ENCODE measurements at regions not wholly inside any gene's neighbourhood (a gene's known extent, or its start where the extent isn't known, plus 50 kb on each side); places are given as distances from the start of the nearest gene placed in this dataset.

GRCh38 chr2:145067549-145068030, 547.7 kb upstream of the ZEB2 start:
- Histone ChIP-seq H3K4me3 (ENCODE audit: control insufficient read depth in 1 of 7, extremely low read depth in 1 of 7, insufficient read depth in 4 of 7, low read depth in 2 of 7, low read length in 6 of 7) (no peak overlapping the region), H3K36me3 (ENCODE audit: control insufficient read depth in 4 of 4, insufficient read depth in 4 of 4, low read length in 3 of 4) (no peaks in the 10 kb centered on the region), H3K27me3 (replicated peaks in 2 of 5; ENCODE audit: control insufficient read depth in 4 of 5, insufficient read depth in 5 of 5, low read length in 4 of 5) (no peaks in the 10 kb centered on the region), H3K27ac (ENCODE audit: insufficient read depth in 1 of 2, low read depth in 1 of 2, low read length in 2 of 2, poor library complexity in 1 of 2, severe bottlenecking in 2 of 2) (no peak overlapping the region), H3K9me3 (ENCODE audit: control extremely low read depth in 1 of 5, control insufficient read depth in 4 of 5, insufficient read depth in 2 of 5, low read depth in 1 of 5, low read length in 4 of 5) (peaks cover 0 to 2% (median 0%) of the 10 kb centered on the region in 5 experiments), H3K4me1 (ENCODE audit: control extremely low read depth in 1 of 4, control insufficient read depth in 4 of 4, insufficient read depth in 4 of 4, low read length in 3 of 4) (no peaks in the 10 kb centered on the region)
- 100% methylated on average over 3 of the region's 6 CpGs for WGBS (ENCODE audit: insufficient coverage)
- ChIA-PET POLR2A (interaction anchor here (0.6 kb wide), 1 partner anchor 15 kb away, joined by 3 read pairs; no protein-coding TSS in a partner anchor), CTCF (no interaction called here)
- DNase-seq, result no peak

DNA sequence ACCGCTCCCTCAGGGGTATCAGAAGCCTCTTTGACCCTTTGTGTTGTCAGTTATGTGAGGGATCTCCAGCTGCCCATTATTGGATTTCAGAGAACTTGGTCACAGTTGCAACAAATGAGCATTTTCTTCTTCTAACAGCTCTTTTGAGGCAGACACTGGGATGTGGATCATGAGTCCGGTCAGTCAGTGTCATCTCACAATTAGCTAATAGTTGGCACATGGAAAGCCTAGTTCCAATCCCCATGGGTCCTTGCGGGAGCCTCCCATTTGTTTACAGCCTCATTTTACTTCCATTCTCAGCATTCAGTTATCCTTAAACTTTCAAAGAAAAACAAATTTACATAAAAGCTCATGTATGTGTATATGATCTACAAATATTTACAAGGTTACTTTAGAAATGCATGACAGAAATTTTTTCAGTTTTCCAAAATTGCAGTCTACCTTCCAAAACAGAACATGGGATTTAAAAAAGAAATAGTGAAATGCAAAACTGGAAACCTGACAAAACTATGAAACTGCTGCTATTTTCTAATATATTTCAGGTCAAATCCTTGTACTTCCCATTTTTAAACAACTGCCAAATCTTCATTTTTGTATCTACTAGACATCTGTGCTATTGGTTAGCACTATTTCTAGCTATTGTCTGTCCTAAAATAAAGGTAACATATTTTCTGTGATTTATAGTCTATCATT, 547.1 kb upstream of the ZEB2 start:
- ChIA-PET CTCF (no interaction called here), POLR2A (interaction anchor here (0.6 kb wide), 1 partner anchor 16 kb away, joined by 3 read pairs; no protein-coding TSS in a partner anchor)
- Histone ChIP-seq H3K9me3 (ENCODE audit: control extremely low read depth in 1 of 5, control insufficient read depth in 4 of 5, insufficient read depth in 2 of 5, low read depth in 1 of 5, low read length in 4 of 5) (peaks cover 0 to 2% (median 0%) of the 10 kb centered on the region in 5 experiments), H3K27ac (ENCODE audit: insufficient read depth in 1 of 2, low read depth in 1 of 2, low read length in 2 of 2, poor library complexity in 1 of 2, severe bottlenecking in 2 of 2) (no peak overlapping the region), H3K36me3 (ENCODE audit: control insufficient read depth in 4 of 4, insufficient read depth in 4 of 4, low read length in 3 of 4) (no peaks in the 10 kb centered on the region), H3K4me3 (ENCODE audit: control insufficient read depth in 1 of 7, extremely low read depth in 1 of 7, insufficient read depth in 4 of 7, low read depth in 2 of 7, low read length in 6 of 7) (no peak overlapping the region), H3K27me3 (replicated peaks in 2 of 5; ENCODE audit: control insufficient read depth in 4 of 5, insufficient read depth in 5 of 5, low read length in 4 of 5) (no peaks in the 10 kb centered on the region), H3K4me1 (ENCODE audit: control extremely low read depth in 1 of 4, control insufficient read depth in 4 of 4, insufficient read depth in 4 of 4, low read length in 3 of 4) (no peaks in the 10 kb centered on the region)
- 100% methylated on average over 2 of the region's 3 CpGs for WGBS (ENCODE audit: insufficient coverage)
- no peak for DNase-seq

- H3K4me1 ChIP-seq (ENCODE audit: control extremely low read depth in 1 of 4, control insufficient read depth in 4 of 4, insufficient read depth in 4 of 4, low read length in 3 of 4), result no peaks in the 10 kb centered on the region
These were observed 546.3 kb upstream of the ZEB2 start for GRCh38 chr2:145066151-145066661.

DNA sequence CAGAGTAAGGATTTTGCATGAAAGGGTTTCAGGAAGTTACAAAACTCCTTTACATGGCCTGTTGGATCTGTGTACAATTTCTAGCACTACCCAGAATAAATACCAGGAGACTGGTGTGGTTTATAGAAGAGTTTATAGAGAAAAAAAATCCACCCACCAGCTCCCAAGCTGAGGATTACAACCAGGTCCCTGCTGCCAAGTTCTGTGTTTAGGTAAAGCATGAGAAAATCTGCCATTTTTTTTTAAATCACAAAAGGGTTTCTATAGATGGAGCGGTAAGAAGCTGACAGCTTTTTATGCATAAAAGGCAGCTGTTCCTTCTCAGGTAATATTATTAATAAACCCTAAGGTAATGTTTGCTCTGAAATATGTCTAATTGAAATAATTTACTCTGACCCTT, 545.4 kb upstream of the ZEB2 start:
- Histone ChIP-seq H3K27ac (ENCODE audit: insufficient read depth in 1 of 2, low read depth in 1 of 2, low read length in 2 of 2, poor library complexity in 1 of 2, severe bottlenecking in 2 of 2) (no peak overlapping the region), H3K9me3 (ENCODE audit: control extremely low read depth in 1 of 5, control insufficient read depth in 4 of 5, insufficient read depth in 2 of 5, low read depth in 1 of 5, low read length in 4 of 5) (peaks cover 0 to 2% (median 0%) of the 10 kb centered on the region in 5 experiments), H3K4me1 (ENCODE audit: control extremely low read depth in 1 of 4, control insufficient read depth in 4 of 4, insufficient read depth in 4 of 4, low read length in 3 of 4) (no peaks in the 10 kb centered on the region), H3K4me3 (ENCODE audit: control insufficient read depth in 1 of 7, extremely low read depth in 1 of 7, insufficient read depth in 4 of 7, low read depth in 2 of 7, low read length in 6 of 7) (no peak overlapping the region), H3K27me3 (replicated peaks in 2 of 5; ENCODE audit: control insufficient read depth in 4 of 5, insufficient read depth in 5 of 5, low read length in 4 of 5) (no peaks in the 10 kb centered on the region), H3K36me3 (ENCODE audit: control insufficient read depth in 4 of 4, insufficient read depth in 4 of 4, low read length in 3 of 4) (no peaks in the 10 kb centered on the region)
- POLR2A ChIA-PET, result no interaction called here
- CTCF ChIA-PET, result no interaction called here
- no CpG with 5 or more reads among the region's 1 CpG for WGBS (ENCODE audit: insufficient coverage)
- no peak for DNase-seq

More at GRCh38 chr2:145066151-145066661, 546.3 kb upstream of the ZEB2 start:
- Histone ChIP-seq H3K27ac (ENCODE audit: insufficient read depth in 1 of 2, low read depth in 1 of 2, low read length in 2 of 2, poor library complexity in 1 of 2, severe bottlenecking in 2 of 2) (no peak overlapping the region), H3K36me3 (ENCODE audit: control insufficient read depth in 4 of 4, insufficient read depth in 4 of 4, low read length in 3 of 4) (no peaks in the 10 kb centered on the region), H3K27me3 (replicated peaks in 2 of 5; ENCODE audit: control insufficient read depth in 4 of 5, insufficient read depth in 5 of 5, low read length in 4 of 5) (no peaks in the 10 kb centered on the region), H3K4me3 (ENCODE audit: control insufficient read depth in 1 of 7, extremely low read depth in 1 of 7, insufficient read depth in 4 of 7, low read depth in 2 of 7, low read length in 6 of 7) (no peak overlapping the region), H3K9me3 (ENCODE audit: control extremely low read depth in 1 of 5, control insufficient read depth in 4 of 5, insufficient read depth in 2 of 5, low read depth in 1 of 5, low read length in 4 of 5) (peaks cover 0 to 2% (median 0%) of the 10 kb centered on the region in 5 experiments)
- 50% methylated on average over 1 of the region's 4 CpGs for whole genome bisulfite sequencing (ENCODE audit: insufficient coverage)
- POLR2A ChIA-PET, result no interaction called here
- CTCF ChIA-PET, result no interaction called here
- no peak for DNase-seq

GRCh38 chr2:145064511-145064910, 544.6 kb upstream of the ZEB2 start:
- no peaks in the 10 kb centered on the region for H3K27me3 ChIP-seq (replicated peaks in 2 of 5; ENCODE audit: control insufficient read depth in 4 of 5, insufficient read depth in 5 of 5, low read length in 4 of 5)
- H3K27ac ChIP-seq (ENCODE audit: insufficient read depth in 1 of 2, low read depth in 1 of 2, low read length in 2 of 2, poor library complexity in 1 of 2, severe bottlenecking in 2 of 2), result no peak overlapping the region
- CTCF ChIA-PET, result no interaction called here
- no CpG with 5 or more reads among the region's 1 CpG for WGBS (ENCODE audit: insufficient coverage)
- POLR2A ChIA-PET, result no interaction called here
- no peaks in the 10 kb centered on the region for H3K36me3 ChIP-seq (ENCODE audit: control insufficient read depth in 4 of 4, insufficient read depth in 4 of 4, low read length in 3 of 4)
- H3K9me3 ChIP-seq (ENCODE audit: control extremely low read depth in 1 of 5, control insufficient read depth in 4 of 5, insufficient read depth in 2 of 5, low read depth in 1 of 5, low read length in 4 of 5), result no peaks in the 10 kb centered on the region
- DNase-seq, result no peak
- no peaks in the 10 kb centered on the region for H3K4me1 ChIP-seq (ENCODE audit: control extremely low read depth in 1 of 4, control insufficient read depth in 4 of 4, insufficient read depth in 4 of 4, low read length in 3 of 4)
- no peak overlapping the region for H3K4me3 ChIP-seq (ENCODE audit: control insufficient read depth in 1 of 7, extremely low read depth in 1 of 7, insufficient read depth in 4 of 7, low read depth in 2 of 7, low read length in 6 of 7)

DNA sequence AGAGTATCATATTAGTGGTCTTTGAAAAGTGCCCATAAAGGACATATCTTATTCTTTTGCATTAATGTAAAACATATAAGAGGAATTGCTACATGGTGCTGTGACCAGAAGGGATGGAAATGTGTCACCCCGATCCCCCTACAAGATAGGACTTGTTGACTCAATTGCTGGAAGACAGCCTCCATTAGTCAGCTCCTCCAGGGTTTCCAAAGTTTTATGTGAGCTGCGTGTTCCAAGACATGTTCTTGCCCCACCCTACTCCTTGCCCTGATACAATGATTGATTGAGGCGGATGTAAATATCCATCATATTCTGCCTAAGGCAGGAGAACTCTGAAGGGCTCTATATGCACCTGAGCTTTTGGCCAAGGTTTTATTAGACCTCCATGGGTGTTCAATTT, 541.0 kb upstream of the ZEB2 start:
- no peak for DNase-seq
- no peaks in the 10 kb centered on the region for H3K36me3 ChIP-seq (ENCODE audit: control insufficient read depth in 4 of 4, insufficient read depth in 4 of 4, low read length in 3 of 4)
- CTCF ChIA-PET, result no interaction called here
- no peak overlapping the region for H3K27ac ChIP-seq (ENCODE audit: insufficient read depth in 1 of 2, low read depth in 1 of 2, low read length in 2 of 2, poor library complexity in 1 of 2, severe bottlenecking in 2 of 2)
- WGBS (ENCODE audit: insufficient coverage), result 100% methylated on average over 2 of the region's 3 CpGs
- POLR2A ChIA-PET, result no interaction called here
- H3K27me3 ChIP-seq (replicated peaks in 2 of 5; ENCODE audit: control insufficient read depth in 4 of 5, insufficient read depth in 5 of 5, low read length in 4 of 5), result no peaks in the 10 kb centered on the region
- no peak overlapping the region for H3K4me3 ChIP-seq (ENCODE audit: control insufficient read depth in 1 of 7, extremely low read depth in 1 of 7, insufficient read depth in 4 of 7, low read depth in 2 of 7, low read length in 6 of 7)
- no peaks in the 10 kb centered on the region for H3K9me3 ChIP-seq (ENCODE audit: control extremely low read depth in 1 of 5, control insufficient read depth in 4 of 5, insufficient read depth in 2 of 5, low read depth in 1 of 5, low read length in 4 of 5)
- H3K4me1 ChIP-seq (ENCODE audit: control extremely low read depth in 1 of 4, control insufficient read depth in 4 of 4, insufficient read depth in 4 of 4, low read length in 3 of 4), result no peaks in the 10 kb centered on the region

DNA sequence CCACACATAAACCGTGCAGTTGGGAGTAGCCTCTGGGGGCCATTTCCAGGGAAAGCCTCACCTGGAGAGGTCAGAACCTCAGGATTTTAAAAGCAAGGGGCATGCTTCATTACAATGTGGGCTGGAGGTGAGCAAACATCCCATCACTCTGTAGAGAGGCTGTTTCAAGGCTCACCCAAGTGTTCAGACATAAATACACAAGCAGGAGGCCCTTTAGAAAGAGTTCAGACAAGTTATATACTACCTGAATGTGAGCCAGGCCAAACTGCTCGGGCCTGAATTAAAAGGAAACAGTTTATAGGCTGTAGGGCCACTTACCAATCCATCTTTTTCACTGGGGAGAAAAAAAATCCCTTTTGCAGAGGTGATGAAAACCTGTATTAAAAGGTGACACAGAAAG, 540.0 kb upstream of the ZEB2 start:
- Histone ChIP-seq H3K27me3 (replicated peaks in 2 of 5; ENCODE audit: control insufficient read depth in 4 of 5, insufficient read depth in 5 of 5, low read length in 4 of 5) (no peaks in the 10 kb centered on the region), H3K27ac (ENCODE audit: insufficient read depth in 1 of 2, low read depth in 1 of 2, low read length in 2 of 2, poor library complexity in 1 of 2, severe bottlenecking in 2 of 2) (no peak overlapping the region), H3K4me1 (ENCODE audit: control extremely low read depth in 1 of 4, control insufficient read depth in 4 of 4, insufficient read depth in 4 of 4, low read length in 3 of 4) (no peaks in the 10 kb centered on the region), H3K36me3 (ENCODE audit: control insufficient read depth in 4 of 4, insufficient read depth in 4 of 4, low read length in 3 of 4) (no peaks in the 10 kb centered on the region), H3K4me3 (ENCODE audit: control insufficient read depth in 1 of 7, extremely low read depth in 1 of 7, insufficient read depth in 4 of 7, low read depth in 2 of 7, low read length in 6 of 7) (no peak overlapping the region), H3K9me3 (ENCODE audit: control extremely low read depth in 1 of 5, control insufficient read depth in 4 of 5, insufficient read depth in 2 of 5, low read depth in 1 of 5, low read length in 4 of 5) (no peaks in the 10 kb centered on the region)
- 90% methylated on average over 1 of the region's 2 CpGs for WGBS (ENCODE audit: insufficient coverage)
- POLR2A ChIA-PET, result no interaction called here
- CTCF ChIA-PET, result no interaction called here
- DNase-seq, result no peak

Data from common myeloid progenitor, CD34-positive (primary cell).